Pancreas (tissue), 10 donors: ENCODE measurements at regions not wholly inside any gene's neighbourhood (a gene's known extent, or its start where the extent isn't known, plus 50 kb on each side); places are given as distances from the start of the nearest gene placed in this dataset.

Source experiments
- ATAC-seq, 4 donors: fragments of 200-7000 bp; cut with Tn5 transposase; one replicate each; pipeline versions ENCODE4 v1.8.0 to v1.9.1; 2020; ENCODE audit warnings: mild to moderate bottlenecking in 4 of 4, moderate library complexity in 4 of 4
- DNase-seq, 6 donors: peaks; one replicate each; pipeline ENCODE4 v3.0.0-alpha.2; 2020
- FAIRE-seq: peaks from 2 replicates; lab custom pipeline; 2012; peaks lifted over from hg19 to GRCh38; lab: Jason Lieb, UNC
- H3K27ac ChIP-seq, 4 donors: fragments of 200-600 bp; sonication (generic); 1 replicate in 3 of 4; 2 replicates in 1 of 4; pipeline versions ENCODE4 v1.5.0 to v1.8.0; 2020
- H3K27me3 ChIP-seq, 4 donors: fragments of 200-600 bp; one replicate each; pipeline ENCODE4 v1.8.0; 2021
- H3K36me3 ChIP-seq, 3 donors: fragments of 200-600 bp; sonication (generic) in 1 of 3; one replicate each; pipeline versions ENCODE4 v1.5.0 to v1.8.0; 2020 to 2021
- H3K4me1 ChIP-seq, 3 donors: fragments of 200-600 bp; one replicate each; pipeline ENCODE4 v1.8.0; 2021
- H3K4me3 ChIP-seq, 4 donors: fragments of 200-600 bp; sonication (generic) in 2 of 4; one replicate each; pipeline versions ENCODE4 v1.5.0 to v1.8.0; 2020 to 2021
- H3K9me3 ChIP-seq, 4 donors: fragments of 200-600 bp; one replicate each; pipeline ENCODE4 v1.8.0; 2021
- WGBS, 2 donors: extraction: QIAGEN DNeasy Blood & Tissue Kit; methylation state at CpG; one replicate each; pipeline ENCODE4 v1.1.7; 2013; 5-methylcytosine and 5-hydroxymethylcytosine counted together
- intact Hi-C, 3 donors: fragments of 100-400 bp; cut with DNase I; formaldehyde crosslinking; loops; one replicate each; pipeline versions ENCODE4 v1.11.1 to v1.14.2; 2022
- TF ChIP-seq, protein P1 (sequence below), 4 donors: fragments of 200-600 bp; sonication (generic) in 3 of 4; IDR thresholded peaks; one replicate each; pipeline versions ENCODE4 v1.5.0 to v1.8.0; 2021; ENCODE audit warnings: antibody characterized with exemption in 4 of 4
- donor health status: healthy with polysubstance abuse.
- donor health status: DM: no; HTN: no; CAD: no; lungs with moderate emphysema.
- donor health status: DM: no; HTN: no; CAD: no.
- donor health status: control.
- donor health status: control.
- donor health status: Bipolar disorder and iron deficiency.
- donor health status: DM: yes; HTN: yes; CAD: no.
- donor health status: DM: no; HTN: no; CAD: no.
- donor health status: DM: no; HTN: no; CAD: no.
- donor health status: DM: yes; HTN: yes; CAD: no.

DNA sequence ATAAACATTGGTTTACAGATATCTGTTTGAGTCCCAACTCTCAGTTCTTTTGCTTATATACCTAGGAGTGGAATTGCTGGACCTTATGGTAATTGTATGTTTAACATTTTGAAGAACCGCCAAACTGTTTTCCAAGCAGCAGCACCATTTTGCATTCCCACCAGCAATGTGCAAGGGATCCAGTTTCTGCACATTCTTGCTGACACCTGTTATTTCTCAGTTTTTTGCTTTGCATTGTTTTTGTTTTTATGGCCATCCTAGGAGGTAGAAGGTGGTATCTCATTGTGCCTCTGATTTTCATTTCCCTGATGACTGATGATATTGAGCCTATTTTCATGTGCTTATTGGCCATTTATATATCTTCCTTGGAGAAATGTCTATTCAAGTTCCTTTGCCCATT lies 71.2 kb downstream of the MCFD2 start:
- WGBS, 2 donors = 98 to 100% methylated on average over 1 of the region's 1 CpG
- FAIRE-seq = no peak
- intact Hi-C loops = no loop called here
- peaks cover 29 to 40% (median 34%) of the 10 kb centered on the region in 3 donors for H3K4me1 ChIP-seq
- H3K9me3 ChIP-seq = no peaks in the 10 kb centered on the region
- no peaks in the 10 kb centered on the region for H3K36me3 ChIP-seq
- H3K4me3 ChIP-seq = no peak overlapping the region
- H3K27ac ChIP-seq = no peak overlapping the region
- no peak for ATAC-seq
- DNase-seq = no peak
- no peaks in the 10 kb centered on the region for H3K27me3 ChIP-seq
- TF ChIP-seq, protein P1, sequence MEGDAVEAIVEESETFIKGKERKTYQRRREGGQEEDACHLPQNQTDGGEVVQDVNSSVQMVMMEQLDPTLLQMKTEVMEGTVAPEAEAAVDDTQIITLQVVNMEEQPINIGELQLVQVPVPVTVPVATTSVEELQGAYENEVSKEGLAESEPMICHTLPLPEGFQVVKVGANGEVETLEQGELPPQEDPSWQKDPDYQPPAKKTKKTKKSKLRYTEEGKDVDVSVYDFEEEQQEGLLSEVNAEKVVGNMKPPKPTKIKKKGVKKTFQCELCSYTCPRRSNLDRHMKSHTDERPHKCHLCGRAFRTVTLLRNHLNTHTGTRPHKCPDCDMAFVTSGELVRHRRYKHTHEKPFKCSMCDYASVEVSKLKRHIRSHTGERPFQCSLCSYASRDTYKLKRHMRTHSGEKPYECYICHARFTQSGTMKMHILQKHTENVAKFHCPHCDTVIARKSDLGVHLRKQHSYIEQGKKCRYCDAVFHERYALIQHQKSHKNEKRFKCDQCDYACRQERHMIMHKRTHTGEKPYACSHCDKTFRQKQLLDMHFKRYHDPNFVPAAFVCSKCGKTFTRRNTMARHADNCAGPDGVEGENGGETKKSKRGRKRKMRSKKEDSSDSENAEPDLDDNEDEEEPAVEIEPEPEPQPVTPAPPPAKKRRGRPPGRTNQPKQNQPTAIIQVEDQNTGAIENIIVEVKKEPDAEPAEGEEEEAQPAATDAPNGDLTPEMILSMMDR (IDR thresholded peaks at IDR 0.05) = no peak

DNA sequence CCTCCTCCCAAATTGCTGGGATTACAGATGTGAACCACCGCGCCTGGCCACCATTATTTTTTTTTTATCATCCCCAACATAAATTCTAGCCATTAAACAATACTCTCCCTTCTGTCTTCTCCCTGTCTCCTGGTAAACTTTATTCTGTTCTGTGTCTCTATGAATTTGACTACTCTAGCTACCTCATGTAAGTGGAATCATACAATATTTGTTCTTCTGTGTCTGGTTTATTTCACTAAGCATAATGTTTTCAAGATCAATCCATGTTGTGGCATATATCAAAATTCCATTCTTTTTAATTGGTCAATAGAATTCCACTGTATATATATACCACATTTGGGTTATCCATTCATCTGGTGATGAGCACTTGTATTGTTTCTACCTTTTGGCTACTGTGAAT lies 71.6 kb downstream of the MCFD2 start:
- Histone ChIP-seq H3K9me3 (no peaks in the 10 kb centered on the region), H3K4me1 (peaks cover 26 to 36% (median 30%) of the 10 kb centered on the region in 3 donors), H3K27me3 (no peaks in the 10 kb centered on the region), H3K4me3 (no peak overlapping the region), H3K36me3 (no peaks in the 10 kb centered on the region), H3K27ac (no peak overlapping the region)
- 47 to 98% methylated on average over 2 of the region's 2 CpGs for WGBS, 2 donors
- FAIRE-seq (no peak), DNase-seq (no peak), ATAC-seq (no peak)
- intact Hi-C loops = no loop called here
- TF ChIP-seq, protein P1 (IDR thresholded peaks at IDR 0.05) = no peak

DNA sequence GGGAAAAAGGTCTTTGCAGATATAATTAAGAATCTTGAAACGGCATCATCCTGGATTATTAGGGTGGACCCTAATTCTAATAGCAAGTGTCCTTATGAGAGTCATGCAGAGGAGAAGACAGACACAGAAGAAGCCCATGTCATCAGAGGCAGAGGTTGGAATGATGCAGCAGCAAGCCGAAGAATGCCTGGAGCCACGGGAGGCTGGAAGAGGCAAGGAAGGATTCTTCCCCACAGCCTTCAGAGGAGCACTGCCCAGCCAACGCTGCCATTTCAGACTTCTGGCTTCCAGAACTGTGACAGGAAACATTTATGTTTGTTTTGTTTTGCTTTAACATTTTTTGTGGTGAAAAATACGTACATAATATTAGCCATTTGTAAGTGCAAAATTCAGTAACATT lies 72.3 kb downstream of the MCFD2 start:
- H3K27me3 ChIP-seq = no peaks in the 10 kb centered on the region
- DNase-seq = no peak
- H3K27ac ChIP-seq = no peak overlapping the region
- FAIRE-seq = no peak
- H3K4me3 ChIP-seq = no peak overlapping the region
- no peak for ATAC-seq
- H3K9me3 ChIP-seq = no peaks in the 10 kb centered on the region
- intact Hi-C loops = no loop called here
- TF ChIP-seq, protein P1 (IDR thresholded peaks at IDR 0.05) = no peak
- whole genome bisulfite sequencing, 2 donors = 74 to 77% methylated on average over 5 of the region's 5 CpGs
- H3K36me3 ChIP-seq = no peaks in the 10 kb centered on the region
- H3K4me1 ChIP-seq = peaks cover 21 to 29% (median 23%) of the 10 kb centered on the region in 3 donors

GRCh38 chr2:46842876-46843275 lies 72.7 kb downstream of the MCFD2 start:
- ATAC-seq (no peak), DNase-seq (no peak), FAIRE-seq (no peak)
- Histone ChIP-seq H3K27me3 (no peaks in the 10 kb centered on the region), H3K36me3 (no peaks in the 10 kb centered on the region), H3K4me3 (no peak overlapping the region), H3K4me1 (peaks cover 17 to 25% (median 19%) of the 10 kb centered on the region in 3 donors), H3K27ac (no peak overlapping the region), H3K9me3 (no peaks in the 10 kb centered on the region)
- 92 to 95% methylated on average over 7 of the region's 7 CpGs for WGBS, 2 donors
- TF ChIP-seq, protein P1 (IDR thresholded peaks at IDR 0.05) = no peak
- intact Hi-C loops = no loop called here

DNA sequence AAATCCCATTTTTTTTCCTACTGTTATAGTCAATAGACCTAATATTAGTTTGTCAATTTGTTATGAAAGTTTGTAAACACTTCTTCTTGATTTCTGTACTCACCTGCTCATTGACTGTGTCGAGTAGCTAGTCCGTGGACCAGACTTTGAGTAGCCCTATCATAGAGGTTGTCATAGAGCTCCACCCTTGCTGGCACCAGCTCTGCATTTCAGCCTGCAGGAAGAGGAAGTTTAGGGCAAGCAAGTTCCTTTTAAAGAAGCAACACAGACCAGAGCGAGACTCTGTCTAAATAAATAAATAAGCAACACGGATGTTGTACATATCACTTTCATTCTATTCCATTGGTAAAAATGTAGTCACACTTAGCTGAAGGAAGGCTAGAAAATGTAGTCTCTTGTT lies 74.0 kb downstream of the MCFD2 start:
- H3K4me1 ChIP-seq = peaks cover 8 to 12% (median 8%) of the 10 kb centered on the region in 3 donors
- H3K4me3 ChIP-seq = no peak overlapping the region
- peak in 2 of 4 donors; percentile 42 for ATAC-seq
- intact Hi-C loops = no loop called here
- no peaks in the 10 kb centered on the region for H3K9me3 ChIP-seq
- FAIRE-seq = no peak
- TF ChIP-seq, protein P1 (IDR thresholded peaks at IDR 0.05) = no peak
- H3K27me3 ChIP-seq = no peaks in the 10 kb centered on the region
- H3K36me3 ChIP-seq = no peaks in the 10 kb centered on the region
- DNase-seq = no peak
- H3K27ac ChIP-seq = no peak overlapping the region
- 70 to 76% methylated on average over 4 of the region's 4 CpGs for WGBS, 2 donors
